NCI-H2081 (cell line): ENCODE measurements at regions not wholly inside any gene's neighbourhood (a gene's known extent, or its start where the extent isn't known, plus 50 kb on each side); places are given as distances from the start of the nearest gene placed in this dataset.
"Not testable (repeated sequence)": the region's sequence is repeated elsewhere in the genome, so short reads cannot be mapped to it uniquely, and the experiment has no call there.

Source experiments
- DNase-seq, 2 experiments: peaks; one replicate each; lab custom pipeline; 2025; lab: John Stamatoyannopoulos, UW

GRCh38 chr12:89155826-89156225 is 196.5 kb downstream of the DUSP6 start:
- no peak for DNase-seq

- DNase-seq, result no peak
Observed at GRCh38 chr12:89154743-89155499, 197.4 kb downstream of the DUSP6 start.

GRCh38 chr12:89153341-89153740 is 199.0 kb downstream of the DUSP6 start:
- no peak for DNase-seq

GRCh38 chr12:89151536-89151935 is 200.8 kb downstream of the DUSP6 start:
- no peak for DNase-seq

- DNase-seq, result not testable (repeated sequence)
Observed at GRCh38 chr12:89150789-89151188, 201.5 kb downstream of the DUSP6 start.

- no peak for DNase-seq
Observed at GRCh38 chr12:89140602-89141238, 211.6 kb downstream of the DUSP6 start.

- DNase-seq, result no peak
Observed at GRCh38 chr12:89140141-89140540, 212.2 kb downstream of the DUSP6 start.

GRCh38 chr12:89139390-89139789 is 212.9 kb downstream of the DUSP6 start:
- no peak for DNase-seq

GRCh38 chr12:89138048-89138852 is 214.1 kb downstream of the DUSP6 start:
- no peak for DNase-seq

GRCh38 chr12:89135976-89136634 is 216.2 kb downstream of the DUSP6 start:
- no peak for DNase-seq

- DNase-seq, result no peak
Observed at GRCh38 chr12:89134213-89134770, 218.0 kb downstream of the DUSP6 start.

- no peak for DNase-seq
Observed at GRCh38 chr12:89129167-89129870, 223.0 kb downstream of the DUSP6 start.

GRCh38 chr12:89126712-89127111 is 225.6 kb downstream of the DUSP6 start:
- DNase-seq, result no peak

GRCh38 chr12:89122852-89123251 is 229.4 kb downstream of the DUSP6 start:
- no peak for DNase-seq

- DNase-seq, result no peak
Observed at GRCh38 chr12:89117448-89118034, 234.8 kb downstream of the DUSP6 start.

GRCh38 chr12:89111964-89112363 is 240.3 kb downstream of the DUSP6 start:
- no peak for DNase-seq

- DNase-seq, result no peak
Observed at GRCh38 chr12:89108265-89108664, 244.0 kb downstream of the DUSP6 start.

GRCh38 chr12:89106950-89107349 is 245.4 kb downstream of the DUSP6 start:
- no peak for DNase-seq

- DNase-seq, result no peak
Observed at GRCh38 chr12:89105243-89105642, 247.1 kb downstream of the DUSP6 start.

GRCh38 chr12:89103831-89104230 is 248.5 kb downstream of the DUSP6 start:
- no peak for DNase-seq

GRCh38 chr12:89101440-89101839 is 250.9 kb downstream of the DUSP6 start:
- no peak for DNase-seq
